ENCODE measurements at regions not wholly inside any gene's neighbourhood (a gene's known extent, or its start where the extent isn't known, plus 50 kb on each side); places are given as distances from the start of the nearest gene placed in this dataset.

GRCh38 chr6:122092366-122092765 lies 307.1 kb upstream of the HSF2 start:
- Histone ChIP-seq H3K27me3 (ENCODE audit: control insufficient read depth, insufficient read depth, low read length) (no peaks in the 10 kb centered on the region), H3K4me3 (ENCODE audit: low read depth in 2 of 2, low read length in 2 of 2) (no peak overlapping the region), H3K36me3 (ENCODE audit: control insufficient read depth, insufficient read depth, low read length) (no peaks in the 10 kb centered on the region), H3K4me1 (ENCODE audit: control insufficient read depth, insufficient read depth, low read length) (no peaks in the 10 kb centered on the region), H3K27ac (ENCODE audit: low read length) (no peak overlapping the region), H3K9me3 (ENCODE audit: control insufficient read depth, insufficient read depth, low read depth, low read length) (peaks cover 6% of the 10 kb centered on the region; the same call in 1 of the 2 replicates)
- CTCF ChIA-PET, result no interaction called here
- POLR2A ChIA-PET, result no interaction called here
- TF ChIP-seq POLR2AphosphoS5 (IDR thresholded peaks at IDR 0.05; ENCODE audit: low read depth, low read length) (no peak), REST (IDR thresholded peaks at IDR 0.05; ENCODE audit: insufficient read depth in 1 of 2, low read depth in 2 of 2, low read length in 1 of 2) (no peak), TCF7L2 (IDR thresholded peaks at IDR 0.05; ENCODE audit: low read depth, low read length) (no peak), CTCF (IDR thresholded peaks at IDR 0.05) (no peak), SIN3A (IDR thresholded peaks at IDR 0.05; ENCODE audit: borderline replicate concordance, insufficient read depth, low read depth, low read length) (no peak)
- in situ Hi-C loops (cut with HindIII; ENCODE audit: low pct_unique_long_range_greater_than_20kb, low sequenced_read_pairs), result no loop called here
- intact Hi-C loops (cut with micrococcal nuclease; ENCODE audit: unreplicated experiment), result no loop called here
- BruUV-seq (replicated peaks), result no TSS peak
- DNase-seq (ENCODE audit: low read depth, low spot score) (no peak), ATAC-seq (no peak)

- CTCF ChIA-PET, result no interaction called here
- no TSS peak for BruUV-seq (replicated peaks)
- in situ Hi-C loops (cut with HindIII; ENCODE audit: low pct_unique_long_range_greater_than_20kb, low sequenced_read_pairs), result no loop called here
Measured at GRCh38 chr6:122098201-122098678, 301.2 kb upstream of the HSF2 start.

More at GRCh38 chr6:122098201-122098678, 301.2 kb upstream of the HSF2 start:
- ATAC-seq (no peak), DNase-seq (ENCODE audit: low read depth, low spot score) (no peak)
- H3K36me3 ChIP-seq (ENCODE audit: control insufficient read depth, insufficient read depth, low read length), result no peaks in the 10 kb centered on the region
- no peaks in the 10 kb centered on the region for H3K27me3 ChIP-seq (ENCODE audit: control insufficient read depth, insufficient read depth, low read length)
- intact Hi-C loops (cut with micrococcal nuclease; ENCODE audit: unreplicated experiment), result no loop called here
- POLR2A ChIA-PET, result no interaction called here
- H3K4me3 ChIP-seq (ENCODE audit: low read depth in 2 of 2, low read length in 2 of 2), result no peak overlapping the region
- TF ChIP-seq POLR2AphosphoS5 (IDR thresholded peaks at IDR 0.05; ENCODE audit: low read depth, low read length) (no peak), SIN3A (IDR thresholded peaks at IDR 0.05; ENCODE audit: borderline replicate concordance, insufficient read depth, low read depth, low read length) (no peak), REST (IDR thresholded peaks at IDR 0.05; ENCODE audit: insufficient read depth in 1 of 2, low read depth in 2 of 2, low read length in 1 of 2) (no peak), CTCF (IDR thresholded peaks at IDR 0.05) (no peak), TCF7L2 (IDR thresholded peaks at IDR 0.05; ENCODE audit: low read depth, low read length) (no peak)
- H3K4me1 ChIP-seq (ENCODE audit: control insufficient read depth, insufficient read depth, low read length), result no peaks in the 10 kb centered on the region
- H3K9me3 ChIP-seq (ENCODE audit: control insufficient read depth, insufficient read depth, low read depth, low read length), result peaks cover 6% of the 10 kb centered on the region; the same call in 1 of the 2 replicates
- no peak overlapping the region for H3K27ac ChIP-seq (ENCODE audit: low read length)

All from Panc1 (cell line).